Left lobe of liver (tissue), 2 donors: ENCODE measurements at regions not wholly inside any gene's neighbourhood (a gene's known extent, or its start where the extent isn't known, plus 50 kb on each side); places are given as distances from the start of the nearest gene placed in this dataset.
"Not testable (repeated sequence)": the region's sequence is repeated elsewhere in the genome, so short reads cannot be mapped to it uniquely, and the experiment has no call there.

Experiments
- ATAC-seq: fragments of 200-7000 bp; cut with Tn5 transposase; one replicate; pipeline ENCODE4 v1.9.1; 2020; ENCODE audit warnings: mild to moderate bottlenecking, moderate library complexity
- DNase-seq: peaks from one replicate; pipeline ENCODE4 v3.0.0-alpha.2; 2020; ENCODE audit warnings: low spot score
- donor health status: DM: no; HTN: no; CAD: no; lungs with moderate emphysema.
- donor health status: DM: no; HTN: yes; CAD: no.

DNA sequence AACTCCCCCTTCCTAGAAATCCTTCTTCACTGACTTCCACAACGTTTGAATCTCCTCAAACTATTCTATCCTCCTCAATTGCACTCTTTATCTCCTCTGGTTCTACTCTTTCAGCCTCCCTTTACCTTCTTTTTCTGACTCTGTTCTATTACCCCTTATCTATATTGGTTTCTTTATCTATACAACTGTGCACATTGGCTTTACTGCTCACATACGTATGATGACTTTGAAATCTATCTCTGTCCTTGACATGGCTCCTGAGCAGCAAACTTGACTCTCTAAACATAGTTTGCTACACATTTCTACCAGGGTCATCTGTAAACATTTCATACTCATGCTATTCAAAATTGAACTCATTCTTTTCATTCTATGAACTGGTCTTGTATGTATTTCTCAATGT lies 601.0 kb upstream of the LINC00305 start:
- DNase-seq (no peak), ATAC-seq (no peak)

GRCh38 chr18:64747803-64748202 lies 598.9 kb upstream of the LINC00305 start:
- no peak for ATAC-seq
- no peak for DNase-seq

- DNase-seq (no peak), ATAC-seq (no peak)
These were observed 594.0 kb upstream of the LINC00305 start for GRCh38 chr18:64742898-64743297.

- DNase-seq (no peak), ATAC-seq (no peak)
These were observed 585.2 kb upstream of the LINC00305 start for GRCh38 chr18:64734063-64734462.

GRCh38 chr18:64725657-64726056 lies 576.8 kb upstream of the LINC00305 start:
- ATAC-seq, DNase-seq: not testable (repeated sequence)

DNA sequence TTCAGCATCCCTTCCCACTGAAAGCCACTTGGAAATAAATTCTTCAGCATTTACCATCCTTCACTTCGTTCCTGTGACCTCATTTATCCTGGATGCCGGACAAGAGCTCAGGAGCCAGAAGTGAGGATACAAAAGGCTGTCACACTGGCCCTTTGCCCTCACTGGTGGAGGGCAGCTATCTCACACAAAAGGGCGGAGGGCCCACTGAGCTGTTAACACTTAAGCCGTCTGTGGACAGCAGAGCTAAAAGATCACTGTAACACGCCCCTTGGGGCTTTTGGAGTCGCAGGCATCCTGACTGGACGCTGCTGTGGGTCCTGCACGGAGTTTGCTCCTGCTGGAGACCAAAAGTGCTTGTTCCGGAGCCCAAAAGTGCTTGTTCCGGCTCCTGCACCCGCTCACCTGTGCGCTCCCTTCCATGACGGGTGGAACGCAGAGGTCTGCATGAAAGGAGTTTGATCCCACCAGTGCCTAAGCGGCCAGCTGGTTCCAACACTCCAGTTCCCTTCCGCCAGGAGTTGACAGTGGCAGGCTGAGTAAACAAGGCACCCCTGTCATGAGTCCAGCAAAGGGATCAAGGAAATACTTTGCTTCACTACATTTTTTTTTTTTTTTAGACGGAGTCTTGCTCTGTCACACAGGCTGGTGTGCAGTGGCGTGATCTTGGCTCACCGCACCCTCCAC lies 572.0 kb upstream of the LINC00305 start:
- ATAC-seq: peak; percentile 89

GRCh38 chr18:64718808-64719207 lies 569.9 kb upstream of the LINC00305 start:
- ATAC-seq (peak; percentile 65), DNase-seq (no peak)

More for the DNA sequence above, 572.0 kb upstream of the LINC00305 start:
- DNase-seq: peak; percentile 55

DNA sequence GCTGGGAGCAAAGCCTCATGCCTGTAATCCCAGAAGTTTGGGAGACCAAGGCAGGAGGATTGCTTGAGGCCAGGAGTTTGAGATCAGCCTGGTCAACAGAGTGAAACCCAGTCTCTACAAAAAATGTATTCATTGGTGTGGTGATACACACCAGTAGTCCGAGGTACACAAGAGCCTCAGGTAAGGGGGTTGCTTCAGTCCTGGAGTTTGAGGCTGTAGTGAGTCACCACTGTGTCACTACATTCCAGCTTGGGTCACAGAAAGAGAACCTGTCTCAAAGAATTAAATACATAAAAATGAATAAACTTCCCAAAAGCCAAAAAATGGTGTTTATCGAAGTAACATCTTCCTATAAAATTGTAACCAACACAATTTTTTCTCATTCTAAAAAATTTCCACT lies 568.1 kb upstream of the LINC00305 start:
- DNase-seq (no peak), ATAC-seq (no peak)

DNA sequence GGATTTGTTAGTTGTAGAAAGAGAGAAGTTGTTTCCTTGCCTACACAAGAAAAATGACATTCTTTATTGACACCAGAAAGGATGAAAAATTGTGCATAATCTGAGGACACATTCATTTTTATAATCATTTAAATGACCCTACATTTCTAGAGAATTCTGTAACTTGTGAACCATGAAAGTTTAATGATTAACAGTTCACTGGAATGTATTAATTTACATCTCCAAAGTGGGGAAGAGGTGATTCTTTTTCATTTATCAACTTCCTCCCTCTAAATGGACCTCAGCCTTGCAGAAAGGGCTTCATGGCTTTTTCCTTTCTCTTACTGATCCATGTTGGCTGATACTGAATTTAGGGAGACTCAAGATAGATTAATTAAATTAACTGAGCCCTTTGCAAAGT lies 565.2 kb upstream of the LINC00305 start:
- no peak for DNase-seq

GRCh38 chr18:64713284-64713683 lies 564.4 kb upstream of the LINC00305 start:
- no peak for ATAC-seq
- no peak for DNase-seq

More for the DNA sequence above, 565.2 kb upstream of the LINC00305 start:
- no peak for ATAC-seq

- DNase-seq (no peak), ATAC-seq (no peak)
These were observed 563.1 kb upstream of the LINC00305 start for GRCh38 chr18:64712035-64712434.

DNA sequence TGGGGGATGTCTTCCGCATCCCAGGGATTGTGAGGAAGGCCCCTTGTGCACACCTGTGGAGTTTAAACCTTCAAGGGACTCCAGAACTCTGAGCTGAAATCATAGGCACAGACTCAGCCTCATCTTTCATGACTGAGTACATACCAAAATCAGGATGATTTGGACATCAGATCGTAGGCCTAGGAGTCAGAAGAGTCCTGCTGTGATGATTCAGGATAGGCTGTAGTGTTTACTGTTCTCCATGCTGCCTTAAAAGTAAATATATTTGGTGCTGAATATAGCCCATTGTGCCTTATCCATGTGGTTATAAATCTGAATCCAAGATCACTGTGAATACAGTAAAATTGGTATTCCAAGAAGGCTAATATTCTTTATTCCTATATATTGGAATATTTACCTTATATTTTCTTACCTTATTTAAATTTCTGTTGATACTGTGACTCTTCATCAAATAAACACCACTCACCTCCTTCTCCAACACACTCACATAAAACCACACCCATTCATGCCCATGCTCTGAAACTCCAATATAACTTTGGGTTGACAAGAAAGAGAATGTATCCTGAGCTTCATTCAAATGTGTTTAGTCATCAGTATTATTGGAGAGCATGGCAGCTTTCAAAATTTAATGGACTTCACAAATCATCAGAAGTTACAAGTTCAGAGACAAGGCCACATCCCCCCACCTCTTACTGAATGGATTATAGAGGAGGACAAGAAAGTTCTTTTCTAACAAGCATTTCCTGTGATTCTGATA lies 561.4 kb upstream of the LINC00305 start:
- ATAC-seq (no peak), DNase-seq (no peak)

DNA sequence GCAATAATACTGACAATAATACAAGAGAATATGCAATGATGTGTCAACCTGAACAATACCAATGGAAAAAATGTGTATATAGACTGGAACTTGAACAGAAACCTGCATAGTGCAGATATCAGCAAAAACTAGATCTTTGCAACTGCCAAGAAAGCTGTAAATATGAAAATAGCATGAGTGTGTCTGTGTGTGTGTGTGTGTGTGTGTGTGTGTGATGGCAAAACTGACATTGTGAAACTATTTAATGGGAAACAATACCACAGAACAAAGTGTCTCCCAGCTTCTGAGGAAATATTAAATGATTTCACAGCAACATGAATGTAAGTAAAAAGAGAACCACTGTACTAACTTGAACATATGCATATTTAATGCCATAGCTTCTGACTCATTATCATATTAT lies 558.2 kb upstream of the LINC00305 start:
- ATAC-seq (no peak), DNase-seq (no peak)

GRCh38 chr18:64699081-64699480 lies 550.2 kb upstream of the LINC00305 start:
- DNase-seq (no peak), ATAC-seq (no peak)

DNA sequence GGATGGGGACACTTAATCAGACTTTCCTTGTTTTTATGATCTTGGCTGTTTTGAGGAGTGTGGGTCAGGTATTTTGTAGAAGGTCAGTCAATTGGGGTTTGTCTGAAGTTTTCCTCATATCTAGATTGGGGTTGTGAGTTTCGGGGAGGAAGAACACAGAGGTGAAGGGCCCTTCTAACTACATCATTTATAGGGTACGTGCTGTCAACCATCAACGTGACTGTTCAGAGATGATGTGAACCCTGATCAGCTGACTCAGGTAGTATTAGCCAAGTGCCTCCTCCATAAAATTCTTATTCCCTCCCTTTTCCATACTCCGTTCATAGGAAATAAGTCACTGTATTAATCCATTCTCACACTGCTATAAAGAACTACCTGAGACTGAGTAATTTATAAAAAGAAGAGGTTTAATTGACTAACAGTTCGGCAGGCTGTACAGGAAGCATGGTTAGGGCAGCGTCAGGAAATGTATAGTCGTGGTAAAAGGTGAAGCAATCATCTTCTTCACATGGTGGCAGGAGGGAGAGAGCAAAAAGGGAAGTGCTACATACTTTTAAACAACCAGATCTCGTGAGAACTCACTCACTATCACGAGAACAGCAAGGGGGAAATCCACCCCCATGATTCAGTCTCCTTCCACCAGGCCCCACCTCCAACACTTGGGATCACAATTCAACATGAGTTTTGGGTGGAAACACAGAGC lies 547.1 kb upstream of the LINC00305 start:
- no peak for DNase-seq
- no peak for ATAC-seq

GRCh38 chr18:64693766-64694165 lies 544.9 kb upstream of the LINC00305 start:
- ATAC-seq (no peak), DNase-seq (no peak)

- DNase-seq (no peak), ATAC-seq (no peak)
These were observed 543.9 kb upstream of the LINC00305 start for GRCh38 chr18:64692826-64693225.

GRCh38 chr18:64679121-64679520 lies 530.2 kb upstream of the LINC00305 start:
- ATAC-seq (no peak), DNase-seq (no peak)

- no peak for DNase-seq
- no peak for ATAC-seq
These were observed 529.2 kb upstream of the LINC00305 start for GRCh38 chr18:64678048-64678447.

DNA sequence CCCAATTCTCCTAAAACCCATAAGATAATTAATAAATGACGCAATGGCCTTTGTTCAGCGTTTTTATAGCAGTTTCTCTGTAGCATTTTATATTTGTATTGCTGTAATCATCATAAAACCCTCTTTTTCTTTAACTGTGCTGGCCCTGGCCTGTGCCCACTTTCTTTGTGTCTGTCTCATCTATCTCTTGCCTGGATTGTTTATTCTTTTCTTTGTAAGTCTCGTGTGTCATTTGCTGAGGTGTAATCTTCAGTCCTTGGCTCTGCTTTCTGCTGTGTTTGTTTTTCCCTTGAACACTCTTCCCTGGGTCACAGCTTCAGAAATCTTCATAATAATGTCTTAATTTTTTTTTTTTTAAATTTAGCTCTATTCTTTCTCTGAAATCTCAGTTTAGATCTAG lies 525.8 kb upstream of the LINC00305 start:
- no peak for ATAC-seq

DNA sequence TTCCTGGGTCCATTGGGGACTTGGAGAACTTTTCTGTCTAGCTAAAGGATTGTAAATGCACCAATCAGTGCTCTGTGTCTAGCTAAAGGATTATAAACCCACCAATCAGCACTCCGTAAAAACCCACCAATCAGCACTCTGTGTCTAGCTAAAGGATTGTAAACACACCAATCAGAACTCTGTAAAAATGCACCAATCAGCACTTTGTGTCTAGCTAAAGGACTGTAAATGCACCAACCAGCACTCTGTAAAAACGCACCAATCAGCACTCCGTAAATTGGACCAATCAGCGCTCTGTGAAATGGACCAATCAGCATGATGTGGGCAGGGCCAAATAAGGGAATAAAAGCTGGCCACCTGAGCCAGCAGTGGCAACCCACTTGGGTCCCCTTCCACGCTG lies 522.4 kb upstream of the LINC00305 start:
- not testable (repeated sequence) for ATAC-seq, DNase-seq

More for the DNA sequence above, 525.8 kb upstream of the LINC00305 start:
- DNase-seq: no peak

DNA sequence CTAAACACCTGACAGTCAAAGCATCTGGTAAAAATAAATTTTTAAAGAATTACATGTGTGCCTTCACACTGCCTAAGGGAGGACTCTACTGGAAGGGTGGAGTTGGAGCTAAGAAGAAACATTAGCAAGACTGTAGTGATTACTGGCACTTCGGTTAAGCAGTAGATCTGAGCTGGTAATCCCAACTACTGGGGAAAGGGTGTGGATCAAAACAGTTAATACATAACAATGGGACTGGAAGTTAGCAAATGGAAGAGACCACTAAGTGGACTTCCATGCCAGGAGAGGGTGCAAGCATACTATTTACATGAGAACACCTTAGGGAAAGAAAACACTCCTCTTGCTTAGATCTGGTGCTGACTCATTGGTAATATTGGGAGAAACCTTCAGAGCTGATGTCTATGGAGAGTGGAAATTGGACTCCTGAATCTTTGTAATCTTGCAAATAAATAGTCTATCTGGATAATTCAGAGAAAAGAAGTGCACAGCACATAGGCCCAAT lies 519.6 kb upstream of the LINC00305 start:
- ATAC-seq (no peak), DNase-seq (no peak)
